ENCODE measurements at regions not wholly inside any gene's neighbourhood (a gene's known extent, or its start where the extent isn't known, plus 50 kb on each side); places are given as distances from the start of the nearest gene placed in this dataset.

- ChIA-PET CTCF (interaction anchor here (0.7 to 1.5 kb wide), 2 partner anchors 19 to 389 kb away, joined by 3 to 4 read pairs; no protein-coding TSS in a partner anchor), POLR2A (interaction anchor here (0.5 kb wide), 1 partner anchor 393 kb away, joined by 3 read pairs; no protein-coding TSS in a partner anchor)
- no peak for DNase-seq (ENCODE audit: unreplicated experiment)
- no peak overlapping the region for H3K27ac Mint-ChIP-seq (ENCODE audit: low read depth, unreplicated experiment)
- no TSS peak for BruUV-seq (replicated peaks)
- H3K4me3 Mint-ChIP-seq (ENCODE audit: unreplicated experiment), result no peak overlapping the region
- TF ChIP-seq CTCF (IDR thresholded peaks at IDR 0.05; ENCODE audit: unreplicated experiment), result no peak
- intact Hi-C loops (cut with micrococcal nuclease), result no loop called here
- no peaks in the 10 kb centered on the region for H3K9me3 Mint-ChIP-seq (ENCODE audit: unreplicated experiment)
- H3K36me3 Mint-ChIP-seq (ENCODE audit: insufficient read depth, unreplicated experiment), result no peaks in the 10 kb centered on the region
- H3K4me1 Mint-ChIP-seq (ENCODE audit: insufficient read depth, unreplicated experiment), result no peaks in the 10 kb centered on the region
- no peaks in the 10 kb centered on the region for H3K27me3 Mint-ChIP-seq (ENCODE audit: insufficient read depth, unreplicated experiment)
Observed at GRCh38 chr5:167971706-167972105, 319.7 kb upstream of the WWC1 start.

- no TSS peak for BruUV-seq (replicated peaks)
- H3K9me3 Mint-ChIP-seq (ENCODE audit: unreplicated experiment), result no peaks in the 10 kb centered on the region
- intact Hi-C loops (cut with micrococcal nuclease), result no loop called here
- H3K36me3 Mint-ChIP-seq (ENCODE audit: insufficient read depth, unreplicated experiment), result no peaks in the 10 kb centered on the region
- no peaks in the 10 kb centered on the region for H3K4me1 Mint-ChIP-seq (ENCODE audit: insufficient read depth, unreplicated experiment)
- no peaks in the 10 kb centered on the region for H3K27me3 Mint-ChIP-seq (ENCODE audit: insufficient read depth, unreplicated experiment)
- TF ChIP-seq CTCF (IDR thresholded peaks at IDR 0.05; ENCODE audit: unreplicated experiment), result no peak
- CTCF ChIA-PET, result no interaction called here
- DNase-seq (ENCODE audit: unreplicated experiment), result no peak
- no peak overlapping the region for H3K27ac Mint-ChIP-seq (ENCODE audit: low read depth, unreplicated experiment)
- POLR2A ChIA-PET, result interaction anchor here (0.7 kb wide), 1 partner anchor 55 kb away, joined by 5 read pairs; no protein-coding TSS in a partner anchor
- H3K4me3 Mint-ChIP-seq (ENCODE audit: unreplicated experiment), result no peak overlapping the region
Observed at GRCh38 chr5:167973126-167973525, 318.3 kb upstream of the WWC1 start.

GRCh38 chr5:167984951-167985350 is 306.5 kb upstream of the WWC1 start:
- intact Hi-C loops (cut with micrococcal nuclease), result no loop called here
- BruUV-seq (replicated peaks), result no TSS peak
- no peak for DNase-seq (ENCODE audit: unreplicated experiment)
- Mint-ChIP-seq H3K36me3 (ENCODE audit: insufficient read depth, unreplicated experiment) (no peaks in the 10 kb centered on the region), H3K4me1 (ENCODE audit: insufficient read depth, unreplicated experiment) (no peaks in the 10 kb centered on the region), H3K27me3 (ENCODE audit: insufficient read depth, unreplicated experiment) (no peaks in the 10 kb centered on the region), H3K27ac (ENCODE audit: low read depth, unreplicated experiment) (no peak overlapping the region), H3K4me3 (ENCODE audit: unreplicated experiment) (no peak overlapping the region), H3K9me3 (ENCODE audit: unreplicated experiment) (no peaks in the 10 kb centered on the region)
- TF ChIP-seq CTCF (IDR thresholded peaks at IDR 0.05; ENCODE audit: unreplicated experiment), result no peak
- POLR2A ChIA-PET, result interaction anchor here (0.6 kb wide), 1 partner anchor 65 kb away, joined by 3 read pairs; no protein-coding TSS in a partner anchor
- CTCF ChIA-PET, result no interaction called here

- H3K36me3 Mint-ChIP-seq (ENCODE audit: insufficient read depth, unreplicated experiment), result no peaks in the 10 kb centered on the region
- H3K27me3 Mint-ChIP-seq (ENCODE audit: insufficient read depth, unreplicated experiment), result no peaks in the 10 kb centered on the region
- no peak overlapping the region for H3K4me3 Mint-ChIP-seq (ENCODE audit: unreplicated experiment)
- BruUV-seq (replicated peaks), result no TSS peak
- intact Hi-C loops (cut with micrococcal nuclease), result no loop called here
- ChIA-PET CTCF (interaction anchor here (1.1 kb wide), 1 partner anchor 98 kb away, joined by 3 read pairs; no protein-coding TSS in a partner anchor), POLR2A (interaction anchor here (0.6 to 1.1 kb wide), 2 partner anchors 17 to 65 kb away, joined by 3 read pairs; no protein-coding TSS in a partner anchor)
- no peak overlapping the region for H3K27ac Mint-ChIP-seq (ENCODE audit: low read depth, unreplicated experiment)
- no peak for DNase-seq (ENCODE audit: unreplicated experiment)
- TF ChIP-seq CTCF (IDR thresholded peaks at IDR 0.05; ENCODE audit: unreplicated experiment), result no peak
- H3K9me3 Mint-ChIP-seq (ENCODE audit: unreplicated experiment), result no peaks in the 10 kb centered on the region
- no peaks in the 10 kb centered on the region for H3K4me1 Mint-ChIP-seq (ENCODE audit: insufficient read depth, unreplicated experiment)
Observed at GRCh38 chr5:167985373-167985772, 306.1 kb upstream of the WWC1 start.

All from MCF 10A (cell line).